ENCODE measurements at regions not wholly inside any gene's neighbourhood (a gene's known extent, or its start where the extent isn't known, plus 50 kb on each side); places are given as distances from the start of the nearest gene placed in this dataset.

GRCh38 chr22:22127100-22127499, 117.5 kb upstream of the VPREB1 start:
- H3K9me3 ChIP-seq: no peaks in the 10 kb centered on the region
- H3K36me3 ChIP-seq: no peaks in the 10 kb centered on the region
- H3K4me1 ChIP-seq: no peaks in the 10 kb centered on the region
- H3K4me3 ChIP-seq (replicated peaks in 1 of 3): no peak overlapping the region
- no peak overlapping the region for H3K27ac ChIP-seq
- intact Hi-C loops (cut with DNase I): no loop called here
- 92 to 93% methylated on average over 5 of the region's 5 CpGs for WGBS, 2 donors
- DNase-seq: no peak
- H3K27me3 ChIP-seq: no peaks in the 10 kb centered on the region
- TF ChIP-seq POLR2A (IDR thresholded peaks at IDR 0.05) (no peak), CTCF (IDR thresholded peaks at IDR 0.05) (no peak)

GRCh38 chr22:22125579-22126468, 118.8 kb upstream of the VPREB1 start:
- 77 to 84% methylated on average over 20 to 24 of the region's 24 CpGs for WGBS, 2 donors
- Histone ChIP-seq H3K4me1 (no peaks in the 10 kb centered on the region), H3K27ac (no peak overlapping the region), H3K36me3 (no peaks in the 10 kb centered on the region), H3K27me3 (no peaks in the 10 kb centered on the region), H3K9me3 (no peaks in the 10 kb centered on the region), H3K4me3 (replicated peaks in 1 of 3) (no peak overlapping the region)
- TF ChIP-seq POLR2A (IDR thresholded peaks at IDR 0.05): no peak
- no peak for TF ChIP-seq CTCF (IDR thresholded peaks at IDR 0.05)
- DNase-seq: no peak
- intact Hi-C loops (cut with DNase I): no loop called here

- intact Hi-C loops (cut with DNase I): no loop called here
- H3K27ac ChIP-seq: no peak overlapping the region
- no peak overlapping the region for H3K4me3 ChIP-seq (replicated peaks in 1 of 3)
- H3K9me3 ChIP-seq: no peaks in the 10 kb centered on the region
- no peaks in the 10 kb centered on the region for H3K36me3 ChIP-seq
- no peaks in the 10 kb centered on the region for H3K4me1 ChIP-seq
- DNase-seq: no peak
- H3K27me3 ChIP-seq: no peaks in the 10 kb centered on the region
- WGBS, 2 donors: 88 to 89% methylated on average over 19 of the region's 19 CpGs
- TF ChIP-seq CTCF (IDR thresholded peaks at IDR 0.05): no peak
- no peak for TF ChIP-seq POLR2A (IDR thresholded peaks at IDR 0.05)
Measured at GRCh38 chr22:22125028-22125578, 119.5 kb upstream of the VPREB1 start.

GRCh38 chr22:22124374-22124773, 120.2 kb upstream of the VPREB1 start:
- 84 to 90% methylated on average over 9 to 12 of the region's 12 CpGs for WGBS, 2 donors
- Histone ChIP-seq H3K27me3 (no peaks in the 10 kb centered on the region), H3K36me3 (no peaks in the 10 kb centered on the region), H3K4me1 (no peaks in the 10 kb centered on the region), H3K27ac (no peak overlapping the region), H3K4me3 (replicated peaks in 1 of 3) (no peak overlapping the region), H3K9me3 (no peaks in the 10 kb centered on the region)
- intact Hi-C loops (cut with DNase I): no loop called here
- TF ChIP-seq CTCF (IDR thresholded peaks at IDR 0.05) (no peak), POLR2A (IDR thresholded peaks at IDR 0.05) (no peak)
- no peak for DNase-seq

GRCh38 chr22:22123960-22124278, 120.7 kb upstream of the VPREB1 start:
- no peak for TF ChIP-seq POLR2A (IDR thresholded peaks at IDR 0.05)
- TF ChIP-seq CTCF (IDR thresholded peaks at IDR 0.05): no peak
- no peaks in the 10 kb centered on the region for H3K36me3 ChIP-seq
- H3K4me1 ChIP-seq: no peaks in the 10 kb centered on the region
- DNase-seq: no peak
- WGBS, 2 donors: 90 to 91% methylated on average over 15 of the region's 15 CpGs
- no peaks in the 10 kb centered on the region for H3K9me3 ChIP-seq
- H3K27me3 ChIP-seq: no peaks in the 10 kb centered on the region
- intact Hi-C loops (cut with DNase I): no loop called here
- H3K27ac ChIP-seq: no peak overlapping the region
- no peak overlapping the region for H3K4me3 ChIP-seq (replicated peaks in 1 of 3)
